DND-41 (cell line): ENCODE measurements at regions not wholly inside any gene's neighbourhood (a gene's known extent, or its start where the extent isn't known, plus 50 kb on each side); places are given as distances from the start of the nearest gene placed in this dataset.
"Not testable (repeated sequence)": the region's sequence is repeated elsewhere in the genome, so short reads cannot be mapped to it uniquely, and the experiment has no call there.

Source experiments
- ATAC-seq: fragments of 200-7000 bp; cut with Tn5 transposase; 3 replicates; pipeline ENCODE4 v1.9.1; 2021; ENCODE audit warnings: low read depth; ENCODE audit not compliant: insufficient read depth
- DNase-seq: peaks from one replicate; pipeline ENCODE4 v3.0.0-alpha.2; 2020
- H2AFZ ChIP-seq: 2 replicates; pipeline ENCODE4 v1.6.0; 2012; ENCODE audit warnings: low read depth, low read length
- H3K27ac ChIP-seq: 2 replicates; pipeline ENCODE4 v1.5.1; 2012; ENCODE audit warnings: low read length, inconsistent platforms
- H3K27me3 ChIP-seq: fragments of 200-600 bp; sonication (generic); 2 replicates; pipeline ENCODE4 v1.6.0; 2012; ENCODE audit warnings: low read length, mild to moderate bottlenecking, inconsistent platforms; ENCODE audit not compliant: insufficient read depth, poor library complexity
- H3K36me3 ChIP-seq: 2 replicates; pipeline ENCODE4 v1.5.1; 2012; ENCODE audit warnings: low read length, inconsistent platforms; ENCODE audit not compliant: insufficient read depth
- H3K4me1 ChIP-seq: 2 replicates; pipeline ENCODE4 v1.5.1; 2012; ENCODE audit warnings: mild to moderate bottlenecking, low read length; ENCODE audit not compliant: insufficient read depth
- H3K4me2 ChIP-seq: 2 replicates; pipeline ENCODE4 v1.6.0; 2012; ENCODE audit warnings: mild to moderate bottlenecking, moderate library complexity, low read length, inconsistent platforms; ENCODE audit not compliant: insufficient read depth
- H3K4me3 ChIP-seq, 2 experiments: fragments of 200-600 bp in 1 of 2; shearing (Covaris generic) in 1 of 2; 2 replicates each; pipeline ENCODE4 v1.5.1; 2012 to 2016; ENCODE audit warnings: inconsistent platforms in 2 of 2, low read length in 2 of 2, mild to moderate bottlenecking in 2 of 2, low read depth in 1 of 2, moderate library complexity in 1 of 2
- H3K79me2 ChIP-seq: 2 replicates; pipeline ENCODE4 v1.6.0; 2012; ENCODE audit warnings: low read length, inconsistent platforms; ENCODE audit not compliant: insufficient read depth
- H3K9ac ChIP-seq: 2 replicates; pipeline ENCODE4 v1.6.0; 2012; ENCODE audit warnings: low read depth, mild to moderate bottlenecking, inconsistent platforms, low read length, moderate library complexity
- H3K9me3 ChIP-seq: 2 replicates; pipeline ENCODE4 v1.5.1; 2012; ENCODE audit warnings: low read length, moderate library complexity, mild to moderate bottlenecking, inconsistent platforms; ENCODE audit not compliant: insufficient read depth, severe bottlenecking
- H4K20me1 ChIP-seq: 2 replicates; pipeline ENCODE4 v1.6.0; 2012; ENCODE audit warnings: low read length; ENCODE audit not compliant: insufficient read depth
- EZH2 ChIP-seq: IDR thresholded peaks from 3 replicates; pipeline ENCODE4 v1.6.1; 2012; ENCODE audit warnings: borderline replicate concordance, low read depth, mild to moderate bottlenecking, moderate library complexity, low read length, inconsistent platforms; ENCODE audit not compliant: severe bottlenecking
- TF ChIP-seq, protein P1 (sequence below): IDR thresholded peaks from 2 replicates; pipeline ENCODE4 v1.5.1; 2012; ENCODE audit warnings: borderline replicate concordance, low read length, moderate library complexity, mild to moderate bottlenecking; ENCODE audit not compliant: poor library complexity, severe bottlenecking; ENCODE audit errors: extremely low read depth

- no peak for DNase-seq
- no peaks in the 10 kb centered on the region for H3K4me1 ChIP-seq
- no peaks in the 10 kb centered on the region for H3K36me3 ChIP-seq
- no peak for ATAC-seq
- no peak overlapping the region for H3K4me3 ChIP-seq
- no peaks in the 10 kb centered on the region for H3K27me3 ChIP-seq
- H3K4me2 ChIP-seq, result no peak overlapping the region
- no peaks in the 10 kb centered on the region for H3K79me2 ChIP-seq
- H2AFZ ChIP-seq, result no peak overlapping the region
- no peaks in the 10 kb centered on the region for H3K9me3 ChIP-seq
- H3K9ac ChIP-seq, result no peak overlapping the region
- H3K27ac ChIP-seq, result no peak overlapping the region
- H4K20me1 ChIP-seq, result no peaks in the 10 kb centered on the region
- TF ChIP-seq, protein P1, sequence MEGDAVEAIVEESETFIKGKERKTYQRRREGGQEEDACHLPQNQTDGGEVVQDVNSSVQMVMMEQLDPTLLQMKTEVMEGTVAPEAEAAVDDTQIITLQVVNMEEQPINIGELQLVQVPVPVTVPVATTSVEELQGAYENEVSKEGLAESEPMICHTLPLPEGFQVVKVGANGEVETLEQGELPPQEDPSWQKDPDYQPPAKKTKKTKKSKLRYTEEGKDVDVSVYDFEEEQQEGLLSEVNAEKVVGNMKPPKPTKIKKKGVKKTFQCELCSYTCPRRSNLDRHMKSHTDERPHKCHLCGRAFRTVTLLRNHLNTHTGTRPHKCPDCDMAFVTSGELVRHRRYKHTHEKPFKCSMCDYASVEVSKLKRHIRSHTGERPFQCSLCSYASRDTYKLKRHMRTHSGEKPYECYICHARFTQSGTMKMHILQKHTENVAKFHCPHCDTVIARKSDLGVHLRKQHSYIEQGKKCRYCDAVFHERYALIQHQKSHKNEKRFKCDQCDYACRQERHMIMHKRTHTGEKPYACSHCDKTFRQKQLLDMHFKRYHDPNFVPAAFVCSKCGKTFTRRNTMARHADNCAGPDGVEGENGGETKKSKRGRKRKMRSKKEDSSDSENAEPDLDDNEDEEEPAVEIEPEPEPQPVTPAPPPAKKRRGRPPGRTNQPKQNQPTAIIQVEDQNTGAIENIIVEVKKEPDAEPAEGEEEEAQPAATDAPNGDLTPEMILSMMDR, result no peak
Measured at GRCh38 chr6:8940356-8940755, 505.0 kb upstream of the SLC35B3 start.

- H3K9ac ChIP-seq, result no peak overlapping the region
- no peaks in the 10 kb centered on the region for H3K27me3 ChIP-seq
- H3K27ac ChIP-seq, result no peak overlapping the region
- no peaks in the 10 kb centered on the region for H3K4me1 ChIP-seq
- H3K36me3 ChIP-seq, result no peaks in the 10 kb centered on the region
- no peak for TF ChIP-seq EZH2
- TF ChIP-seq, protein P1, result no peak
- H4K20me1 ChIP-seq, result no peaks in the 10 kb centered on the region
- DNase-seq (no peak), ATAC-seq (no peak)
- H3K4me2 ChIP-seq, result no peak overlapping the region
- no peaks in the 10 kb centered on the region for H3K79me2 ChIP-seq
- no peak overlapping the region for H2AFZ ChIP-seq
- no peaks in the 10 kb centered on the region for H3K9me3 ChIP-seq
- H3K4me3 ChIP-seq, result no peak overlapping the region
Measured at GRCh38 chr6:8939615-8940014, 504.3 kb upstream of the SLC35B3 start.

GRCh38 chr6:8934318-8934717, 499.0 kb upstream of the SLC35B3 start:
- H3K79me2 ChIP-seq, result no peaks in the 10 kb centered on the region
- H3K4me2 ChIP-seq, result no peak overlapping the region
- DNase-seq (no peak), ATAC-seq (no peak)
- no peak overlapping the region for H3K9ac ChIP-seq
- H2AFZ ChIP-seq, result no peak overlapping the region
- H3K4me1 ChIP-seq, result no peaks in the 10 kb centered on the region
- H3K27me3 ChIP-seq, result no peaks in the 10 kb centered on the region
- no peaks in the 10 kb centered on the region for H3K36me3 ChIP-seq
- H4K20me1 ChIP-seq, result no peaks in the 10 kb centered on the region
- no peak overlapping the region for H3K27ac ChIP-seq
- H3K4me3 ChIP-seq, result no peak overlapping the region
- no peak for TF ChIP-seq EZH2
- TF ChIP-seq, protein P1, result no peak
- no peaks in the 10 kb centered on the region for H3K9me3 ChIP-seq

DNA sequence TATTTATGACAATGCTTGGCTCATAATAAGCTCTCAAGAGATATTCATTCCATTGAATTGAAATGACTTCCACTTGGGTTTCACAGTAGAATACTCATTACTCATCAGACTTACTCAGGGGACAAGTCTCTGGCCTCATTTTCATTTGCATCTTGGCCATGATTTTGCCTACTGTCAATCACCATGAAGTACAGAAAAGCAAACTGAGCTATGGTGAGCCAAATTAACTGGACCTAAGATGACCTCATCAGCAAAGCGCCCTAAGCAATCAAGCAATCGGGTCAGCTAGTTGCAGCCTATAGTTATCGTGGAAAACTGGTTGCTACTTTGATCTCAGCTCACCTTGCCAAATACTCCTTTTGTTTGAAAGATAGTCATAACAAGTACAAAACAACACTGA, 494.7 kb upstream of the SLC35B3 start:
- Histone ChIP-seq H2AFZ (no peak overlapping the region), H3K27ac (no peak overlapping the region), H4K20me1 (no peaks in the 10 kb centered on the region), H3K9me3 (no peaks in the 10 kb centered on the region), H3K4me1 (no peaks in the 10 kb centered on the region), H3K27me3 (no peaks in the 10 kb centered on the region), H3K9ac (no peak overlapping the region), H3K79me2 (no peaks in the 10 kb centered on the region), H3K4me3 (no peak overlapping the region), H3K4me2 (no peak overlapping the region), H3K36me3 (no peaks in the 10 kb centered on the region)
- TF ChIP-seq, protein P1, result no peak
- ATAC-seq, result no peak
- DNase-seq, result no peak

DNA sequence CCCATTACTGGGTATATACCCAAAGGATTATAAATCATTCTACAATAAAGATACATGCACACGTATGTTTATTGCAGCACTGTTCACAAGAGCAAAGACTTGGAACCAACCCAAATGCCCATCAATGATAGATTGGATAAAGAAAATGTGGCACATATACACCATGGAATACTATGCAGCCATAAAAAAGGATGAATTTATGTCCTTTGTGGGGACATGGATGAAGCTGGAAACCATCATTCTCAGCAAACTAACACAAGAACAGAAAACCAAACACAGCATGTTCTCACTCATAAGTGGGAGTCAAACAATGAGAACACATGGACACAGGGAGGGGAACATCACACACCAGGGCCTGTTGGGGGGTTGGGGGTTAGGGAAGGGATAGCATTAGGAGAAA, 484.9 kb upstream of the SLC35B3 start:
- H3K9me3 ChIP-seq, DNase-seq, H3K4me3 ChIP-seq, H4K20me1 ChIP-seq, H3K4me1 ChIP-seq, H2AFZ ChIP-seq, H3K4me2 ChIP-seq, H3K27me3 ChIP-seq, H3K27ac ChIP-seq, H3K79me2 ChIP-seq, ATAC-seq, H3K36me3 ChIP-seq, H3K9ac ChIP-seq: not testable (repeated sequence)
